ENCODE measurements at regions not wholly inside any gene's neighbourhood (a gene's known extent, or its start where the extent isn't known, plus 50 kb on each side); places are given as distances from the start of the nearest gene placed in this dataset.

- TF ChIP-seq POLR2AphosphoS5 (IDR thresholded peaks at IDR 0.05; ENCODE audit: low read depth, low read length) (no peak), TAF1 (IDR thresholded peaks at IDR 0.05; ENCODE audit: borderline replicate concordance, low read depth, low read length) (no peak), POLR2A (IDR thresholded peaks at IDR 0.05; ENCODE audit: low read depth, low read length) (no peak)
- DNase-seq (ENCODE audit: insufficient read length) (no peak), FAIRE-seq (no peak)
Measured at GRCh38 chr3:59438492-59438891, 388.7 kb upstream of the CFAP20DC start.

GRCh38 chr3:59436164-59436958, 386.5 kb upstream of the CFAP20DC start:
- FAIRE-seq (no peak), DNase-seq (ENCODE audit: insufficient read length) (no peak)
- TF ChIP-seq POLR2AphosphoS5 (IDR thresholded peaks at IDR 0.05; ENCODE audit: low read depth, low read length), result no peak
- no peak for TF ChIP-seq TAF1 (IDR thresholded peaks at IDR 0.05; ENCODE audit: borderline replicate concordance, low read depth, low read length)
- TF ChIP-seq POLR2A (IDR thresholded peaks at IDR 0.05; ENCODE audit: low read depth, low read length), result no peak

GRCh38 chr3:59433546-59433945, 383.7 kb upstream of the CFAP20DC start:
- FAIRE-seq, result no peak
- no peak for DNase-seq (ENCODE audit: insufficient read length)
- TF ChIP-seq POLR2A (IDR thresholded peaks at IDR 0.05; ENCODE audit: low read depth, low read length) (no peak), TAF1 (IDR thresholded peaks at IDR 0.05; ENCODE audit: borderline replicate concordance, low read depth, low read length) (no peak), POLR2AphosphoS5 (IDR thresholded peaks at IDR 0.05; ENCODE audit: low read depth, low read length) (no peak)

- TF ChIP-seq POLR2AphosphoS5 (IDR thresholded peaks at IDR 0.05; ENCODE audit: low read depth, low read length) (no peak), TAF1 (IDR thresholded peaks at IDR 0.05; ENCODE audit: borderline replicate concordance, low read depth, low read length) (no peak), POLR2A (IDR thresholded peaks at IDR 0.05; ENCODE audit: low read depth, low read length) (no peak)
- no peak for DNase-seq (ENCODE audit: insufficient read length)
- FAIRE-seq, result no peak
Measured at GRCh38 chr3:59432665-59433064, 382.8 kb upstream of the CFAP20DC start.

- TF ChIP-seq POLR2AphosphoS5 (IDR thresholded peaks at IDR 0.05; ENCODE audit: low read depth, low read length), result no peak
- no peak for TF ChIP-seq TAF1 (IDR thresholded peaks at IDR 0.05; ENCODE audit: borderline replicate concordance, low read depth, low read length)
- TF ChIP-seq POLR2A (IDR thresholded peaks at IDR 0.05; ENCODE audit: low read depth, low read length), result no peak
- FAIRE-seq (no peak), DNase-seq (ENCODE audit: insufficient read length) (no peak)
Measured at GRCh38 chr3:59430341-59430740, 380.5 kb upstream of the CFAP20DC start.

GRCh38 chr3:59429198-59429597, 379.4 kb upstream of the CFAP20DC start:
- DNase-seq (ENCODE audit: insufficient read length), result no peak
- TF ChIP-seq POLR2A (IDR thresholded peaks at IDR 0.05; ENCODE audit: low read depth, low read length) (no peak), TAF1 (IDR thresholded peaks at IDR 0.05; ENCODE audit: borderline replicate concordance, low read depth, low read length) (no peak), POLR2AphosphoS5 (IDR thresholded peaks at IDR 0.05; ENCODE audit: low read depth, low read length) (no peak)
- no peak for FAIRE-seq

- TF ChIP-seq POLR2A (IDR thresholded peaks at IDR 0.05; ENCODE audit: low read depth, low read length), result no peak
- no peak for TF ChIP-seq TAF1 (IDR thresholded peaks at IDR 0.05; ENCODE audit: borderline replicate concordance, low read depth, low read length)
- no peak for TF ChIP-seq POLR2AphosphoS5 (IDR thresholded peaks at IDR 0.05; ENCODE audit: low read depth, low read length)
- DNase-seq (ENCODE audit: insufficient read length) (no peak), FAIRE-seq (no peak)
Measured at GRCh38 chr3:59426821-59427565, 377.2 kb upstream of the CFAP20DC start.

- TF ChIP-seq POLR2AphosphoS5 (IDR thresholded peaks at IDR 0.05; ENCODE audit: low read depth, low read length) (no peak), POLR2A (IDR thresholded peaks at IDR 0.05; ENCODE audit: low read depth, low read length) (no peak), TAF1 (IDR thresholded peaks at IDR 0.05; ENCODE audit: borderline replicate concordance, low read depth, low read length) (no peak)
- FAIRE-seq, result no peak
- DNase-seq (ENCODE audit: insufficient read length), result no peak
Measured at GRCh38 chr3:59425942-59426341, 376.1 kb upstream of the CFAP20DC start.

- TF ChIP-seq POLR2AphosphoS5 (IDR thresholded peaks at IDR 0.05; ENCODE audit: low read depth, low read length), result no peak
- TF ChIP-seq POLR2A (IDR thresholded peaks at IDR 0.05; ENCODE audit: low read depth, low read length), result no peak
- no peak for TF ChIP-seq TAF1 (IDR thresholded peaks at IDR 0.05; ENCODE audit: borderline replicate concordance, low read depth, low read length)
- no peak for FAIRE-seq
- DNase-seq (ENCODE audit: insufficient read length), result no peak
Measured at GRCh38 chr3:59425371-59425770, 375.5 kb upstream of the CFAP20DC start.

GRCh38 chr3:59424268-59425010, 374.6 kb upstream of the CFAP20DC start:
- FAIRE-seq (no peak), DNase-seq (ENCODE audit: insufficient read length) (no peak)
- TF ChIP-seq POLR2AphosphoS5 (IDR thresholded peaks at IDR 0.05; ENCODE audit: low read depth, low read length) (no peak), TAF1 (IDR thresholded peaks at IDR 0.05; ENCODE audit: borderline replicate concordance, low read depth, low read length) (no peak), POLR2A (IDR thresholded peaks at IDR 0.05; ENCODE audit: low read depth, low read length) (no peak)

GRCh38 chr3:59423707-59424106, 373.9 kb upstream of the CFAP20DC start:
- DNase-seq (ENCODE audit: insufficient read length), result no peak
- no peak for FAIRE-seq
- TF ChIP-seq TAF1 (IDR thresholded peaks at IDR 0.05; ENCODE audit: borderline replicate concordance, low read depth, low read length) (no peak), POLR2A (IDR thresholded peaks at IDR 0.05; ENCODE audit: low read depth, low read length) (no peak), POLR2AphosphoS5 (IDR thresholded peaks at IDR 0.05; ENCODE audit: low read depth, low read length) (no peak)

Measured in GM12892 (cell line).